GM13976 (cell line): ENCODE measurements at regions not wholly inside any gene's neighbourhood (a gene's known extent, or its start where the extent isn't known, plus 50 kb on each side); places are given as distances from the start of the nearest gene placed in this dataset.
A peak's percentile ranks its signal among the peaks of the same experiment; 100 is the strongest.

ENCODE experiments used
- DNase-seq: peaks from one replicate; pipeline ENCODE4 v3.0.0; 2012; ENCODE audit warnings: low spot score
- CTCF ChIP-seq: IDR thresholded peaks from 2 replicates; pipeline ENCODE4 v1.5.1; 2012; ENCODE audit warnings: borderline replicate concordance, mild to moderate bottlenecking; ENCODE audit not compliant: insufficient read depth; ENCODE audit errors: extremely low read depth, missing control alignments, control extremely low read depth
- in situ Hi-C: fragments of 300-500 bp; cut with MboI; formaldehyde crosslinking; loops from one replicate; pipeline ENCODE4 v1.12.0; 2022; ENCODE audit warnings: low sequenced_read_pairs, mixed read lengths, inconsistent platforms; ENCODE audit not compliant: unreplicated experiment

DNA sequence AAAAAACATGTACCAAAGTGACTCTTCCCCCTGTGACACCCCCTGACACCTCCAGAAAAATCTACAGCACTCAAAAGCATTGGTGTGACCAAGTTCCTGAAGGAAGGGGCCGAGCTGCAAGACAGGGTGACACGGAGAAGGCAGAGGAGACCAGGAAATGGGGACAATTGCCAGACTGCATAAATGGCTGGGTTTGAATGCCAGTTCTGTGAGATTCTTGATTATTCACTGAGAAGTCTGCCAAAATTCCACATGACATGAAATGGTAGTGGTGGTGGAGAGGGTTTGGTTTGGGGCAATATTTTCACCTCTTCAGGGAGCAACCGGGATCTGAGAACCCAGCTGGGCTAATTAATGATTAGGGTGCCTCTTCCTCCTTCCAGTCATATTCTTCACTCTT is 178.5 kb downstream of the ARL4C start:
- DNase-seq, result no peak
- no peak for TF ChIP-seq CTCF
- in situ Hi-C loops, result no loop called here

DNA sequence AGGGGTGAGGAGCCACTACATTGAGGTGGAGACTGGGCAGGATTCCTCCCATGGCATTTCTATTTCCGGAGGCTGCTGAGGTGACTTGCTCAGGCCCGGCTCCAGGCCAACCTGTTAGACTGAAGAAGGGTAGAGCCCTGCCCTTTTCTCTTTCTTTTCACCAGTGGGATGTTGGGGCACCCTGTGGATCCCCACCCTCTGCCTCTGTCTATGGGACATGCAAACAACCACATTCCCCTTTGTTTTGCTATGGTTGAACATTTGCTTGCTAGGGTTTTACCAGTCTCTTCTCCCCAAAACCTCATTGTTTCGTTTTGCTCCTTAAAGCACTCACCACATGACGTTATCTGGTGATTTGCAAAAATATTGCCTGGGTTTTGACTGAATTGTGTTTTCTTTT is 183.3 kb downstream of the ARL4C start:
- DNase-seq, result no peak
- TF ChIP-seq CTCF, result no peak
- in situ Hi-C loops, result no loop called here

GRCh38 chr2:234310166-234310565 is 186.7 kb downstream of the ARL4C start:
- in situ Hi-C loops, result no loop called here

GRCh38 chr2:234309431-234309830 is 187.4 kb downstream of the ARL4C start:
- in situ Hi-C loops, result no loop called here
- DNase-seq, result no peak
- no peak for TF ChIP-seq CTCF

More at GRCh38 chr2:234310166-234310565, 186.7 kb downstream of the ARL4C start:
- no peak for DNase-seq
- no peak for TF ChIP-seq CTCF

GRCh38 chr2:234308813-234309195 is 188.1 kb downstream of the ARL4C start:
- DNase-seq, result peak; percentile 60
- no peak for TF ChIP-seq CTCF
- in situ Hi-C loops, result no loop called here

GRCh38 chr2:234308073-234308812 is 188.6 kb downstream of the ARL4C start:
- no peak for DNase-seq
- in situ Hi-C loops, result no loop called here
- TF ChIP-seq CTCF, result no peak
